ENCODE measurements at regions not wholly inside any gene's neighbourhood (a gene's known extent, or its start where the extent isn't known, plus 50 kb on each side); places are given as distances from the start of the nearest gene placed in this dataset.

DNA sequence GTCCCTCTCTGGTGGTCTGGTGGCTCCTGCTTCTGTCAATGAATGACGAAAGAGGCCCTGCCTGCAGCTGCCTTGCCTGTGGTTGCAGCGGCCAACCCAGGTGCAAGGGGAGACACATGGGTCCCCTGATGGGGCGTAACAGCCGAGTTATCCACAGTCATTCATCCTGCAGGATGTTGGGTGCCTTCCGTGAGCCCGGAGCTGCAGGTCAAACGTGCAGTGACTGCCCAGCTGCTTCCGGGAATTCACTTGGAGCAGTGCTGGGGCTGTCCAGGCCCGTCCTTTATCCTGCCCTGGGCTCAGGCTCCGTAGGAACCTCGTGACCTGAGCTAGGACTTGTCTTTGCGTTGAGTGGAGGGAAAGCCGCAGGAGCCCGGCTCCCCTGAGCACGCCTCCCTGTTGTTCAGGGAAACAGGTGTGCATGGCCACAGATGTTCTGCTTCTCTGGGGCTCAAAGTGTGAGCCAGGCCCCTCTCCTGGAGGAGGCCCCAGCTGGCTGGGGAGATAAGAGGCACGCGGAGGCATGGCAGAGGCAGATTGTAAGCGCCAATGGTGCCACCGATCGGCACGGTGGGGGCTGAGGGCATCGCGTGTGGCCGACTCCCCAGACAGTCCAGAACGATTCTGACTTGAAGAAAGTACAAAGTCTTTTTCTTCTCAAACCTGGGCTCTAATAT is 635.4 kb downstream of the BRD1 start:
- DNase-seq (ENCODE audit: low read depth), result no peak

DNA sequence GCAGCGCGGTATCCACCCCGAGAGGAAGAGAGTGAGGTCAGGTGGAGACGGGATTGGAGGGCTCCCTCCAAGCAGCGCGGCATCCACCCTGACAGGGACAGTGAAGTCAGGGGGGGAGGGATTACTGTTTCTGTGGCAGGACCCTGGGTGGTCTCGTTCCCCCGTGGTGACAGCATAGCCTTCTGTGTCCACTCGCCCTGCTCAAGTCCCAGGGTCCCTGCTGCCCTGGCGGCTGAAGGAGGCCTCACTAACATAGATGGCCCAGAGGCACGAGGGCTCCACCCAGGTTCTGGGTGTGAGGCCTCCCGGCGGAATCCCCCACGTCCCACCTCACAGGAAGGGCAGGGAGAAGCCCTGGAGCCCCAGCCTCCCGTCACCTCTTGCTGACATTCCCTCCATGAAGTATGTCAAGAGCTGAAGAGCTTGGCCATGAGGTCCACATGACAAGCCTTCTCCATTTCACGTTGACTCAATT is 636.1 kb downstream of the BRD1 start:
- DNase-seq (ENCODE audit: low read depth), result no peak

DNA sequence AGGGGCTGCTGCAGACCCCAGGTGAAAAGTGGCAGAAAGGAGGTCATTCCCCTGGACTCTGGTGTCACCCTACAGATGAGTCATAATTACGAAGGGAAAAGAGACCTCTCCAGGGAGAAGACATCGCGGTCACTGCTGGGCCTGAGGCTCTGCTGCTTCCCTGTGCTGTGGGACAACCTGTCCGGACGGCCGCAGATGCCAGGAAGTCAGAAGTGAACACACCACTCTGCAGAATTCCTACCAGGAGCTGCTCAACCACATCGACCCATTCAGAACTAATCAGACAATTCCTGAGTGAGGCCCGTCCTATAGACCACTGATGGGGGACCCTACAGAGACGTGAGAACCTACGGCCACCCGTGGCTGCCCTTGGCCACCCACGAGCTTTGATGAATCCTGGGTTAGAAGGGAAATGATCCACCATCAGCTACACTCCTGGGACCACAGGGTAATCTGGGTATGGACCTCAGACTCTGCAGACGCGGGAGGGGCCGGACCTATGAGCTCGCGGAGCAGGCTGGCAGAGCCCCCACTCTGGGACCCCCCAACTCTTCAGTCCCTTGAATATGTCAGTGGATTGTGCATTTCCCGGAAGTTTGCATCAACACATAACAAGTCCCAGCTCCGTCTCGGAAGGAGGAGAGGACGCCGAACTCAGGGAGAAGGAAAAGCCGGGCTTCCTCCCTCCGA is 636.7 kb downstream of the BRD1 start:
- DNase-seq (ENCODE audit: low read depth), result no peak

DNA sequence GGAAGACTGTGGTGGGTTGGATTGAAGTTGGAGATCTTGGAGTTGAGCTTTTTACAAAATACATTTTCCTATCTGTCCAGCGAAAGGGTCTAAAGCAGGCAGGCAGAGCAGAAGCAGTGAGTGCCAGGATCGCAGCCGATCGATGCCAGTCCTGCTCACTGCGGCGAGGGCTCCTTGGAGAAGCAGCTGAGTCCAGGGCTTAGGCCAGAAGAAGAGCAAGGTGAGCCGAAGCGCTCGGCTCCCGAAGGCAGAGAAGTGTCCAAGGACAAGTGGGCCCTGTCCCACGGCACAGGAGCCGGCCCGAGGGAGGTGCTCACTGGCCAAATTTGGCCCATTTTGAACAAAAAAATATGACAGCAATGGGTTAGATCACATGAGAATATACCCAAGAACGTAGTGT is 637.8 kb downstream of the BRD1 start:
- DNase-seq (ENCODE audit: low read depth), result no peak

DNA sequence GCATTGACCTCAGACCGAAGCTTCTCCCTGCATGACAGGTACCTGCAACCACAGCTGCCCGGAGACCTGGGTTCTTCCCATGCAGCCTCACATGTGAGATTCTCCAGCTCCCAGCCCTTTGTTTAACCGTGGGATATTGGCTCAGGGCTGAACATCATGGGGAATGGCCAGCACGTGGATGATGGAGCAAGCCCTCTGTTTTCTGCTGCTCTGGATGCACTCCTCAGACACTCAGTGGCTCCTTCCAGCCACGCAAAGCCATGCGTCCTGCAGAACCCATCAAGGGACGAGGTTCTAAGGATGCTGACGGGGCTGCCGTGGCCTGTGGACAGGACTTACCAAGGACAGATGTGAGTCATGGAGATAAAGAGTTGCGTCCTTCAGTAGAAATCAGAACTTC is 639.1 kb downstream of the BRD1 start:
- DNase-seq (ENCODE audit: low read depth), result no peak

DNA sequence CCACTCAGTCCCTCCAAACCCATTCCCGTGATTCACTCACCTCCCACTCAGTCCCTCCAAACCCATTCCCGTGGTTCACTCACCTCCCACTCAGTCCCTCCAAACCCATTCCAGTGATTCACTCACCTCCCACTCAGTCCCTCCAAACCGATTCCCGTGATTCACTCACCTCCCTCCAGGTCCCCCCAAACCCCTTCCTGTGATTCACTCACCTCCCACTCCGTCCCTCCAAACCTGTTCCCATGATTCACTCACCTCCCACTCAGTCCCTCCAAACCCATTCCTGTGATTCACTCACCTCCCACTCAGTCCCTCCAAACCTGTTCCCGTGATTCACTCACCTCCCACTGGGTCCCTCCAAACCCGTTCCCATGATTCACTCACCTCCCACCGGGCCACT is 639.6 kb downstream of the BRD1 start:
- DNase-seq (ENCODE audit: low read depth), result no peak

DNA sequence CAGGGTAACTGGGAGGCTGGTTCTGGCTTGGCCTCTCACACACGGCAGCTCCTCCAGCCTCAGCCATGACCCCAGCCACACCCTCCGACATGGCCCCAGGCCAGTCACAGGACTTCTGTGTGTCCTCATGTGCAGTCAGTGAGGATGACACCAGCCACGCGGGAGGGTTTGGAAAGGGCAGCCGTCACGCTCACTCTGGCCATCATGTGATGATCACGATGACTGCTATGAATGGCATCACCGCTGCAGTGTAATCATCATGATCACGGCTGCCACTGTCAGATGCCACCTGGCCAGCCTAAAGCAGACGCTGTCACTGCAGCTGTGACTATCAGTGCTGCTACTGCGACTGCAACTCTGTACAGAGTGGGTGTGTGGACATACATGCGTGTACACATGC is 640.9 kb downstream of the BRD1 start:
- DNase-seq (ENCODE audit: low read depth), result no peak

DNA sequence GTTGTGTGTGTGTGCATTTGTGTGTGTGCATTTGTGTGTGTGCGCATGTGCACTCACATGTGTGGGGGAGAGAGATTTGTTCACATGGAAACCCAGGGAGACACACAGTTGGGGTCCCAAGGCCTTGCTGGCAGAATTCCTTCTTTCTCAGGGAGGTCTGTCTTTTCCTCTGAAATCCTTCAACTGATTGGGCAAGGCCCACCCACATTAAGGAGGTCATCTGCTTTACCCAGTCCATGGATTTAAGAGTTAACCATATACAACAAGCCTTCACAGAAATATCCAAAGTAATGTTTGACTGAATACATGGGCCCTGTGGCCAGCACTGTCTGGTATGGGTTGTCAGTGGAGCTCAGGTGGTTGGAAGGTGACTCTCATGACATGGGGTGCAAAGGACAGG is 641.4 kb downstream of the BRD1 start:
- DNase-seq (ENCODE audit: low read depth), result no peak

DNA sequence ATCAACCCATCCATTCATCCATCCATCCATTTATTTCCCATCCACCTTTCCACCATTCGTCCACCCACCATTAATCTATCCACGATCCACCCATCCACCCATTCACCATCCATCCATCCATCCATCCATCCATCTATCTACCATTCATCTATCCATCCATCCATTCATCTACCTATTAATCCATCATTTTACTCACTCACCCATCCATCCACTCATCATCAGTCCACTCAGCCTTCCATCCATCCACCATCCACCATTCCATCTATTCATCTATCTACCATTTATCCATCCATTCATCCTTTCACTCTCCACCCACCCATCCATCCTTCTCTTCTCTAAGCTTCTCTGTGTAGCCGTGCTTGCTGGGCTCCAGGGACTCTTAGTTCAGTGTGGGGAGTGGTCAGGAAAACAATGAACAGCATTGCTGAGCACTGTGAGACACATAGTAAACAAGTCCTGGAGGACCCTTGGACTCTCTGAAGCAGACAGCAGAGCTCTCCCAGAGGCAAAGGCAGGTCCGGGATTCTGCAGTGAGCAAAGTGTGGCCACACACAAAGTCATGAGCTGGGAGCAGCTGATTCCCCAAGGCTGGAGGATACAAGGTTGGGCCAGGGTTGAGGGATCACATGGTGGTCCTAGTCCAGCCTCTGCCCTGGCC is 642.2 kb downstream of the BRD1 start:
- DNase-seq (ENCODE audit: low read depth), result no peak

DNA sequence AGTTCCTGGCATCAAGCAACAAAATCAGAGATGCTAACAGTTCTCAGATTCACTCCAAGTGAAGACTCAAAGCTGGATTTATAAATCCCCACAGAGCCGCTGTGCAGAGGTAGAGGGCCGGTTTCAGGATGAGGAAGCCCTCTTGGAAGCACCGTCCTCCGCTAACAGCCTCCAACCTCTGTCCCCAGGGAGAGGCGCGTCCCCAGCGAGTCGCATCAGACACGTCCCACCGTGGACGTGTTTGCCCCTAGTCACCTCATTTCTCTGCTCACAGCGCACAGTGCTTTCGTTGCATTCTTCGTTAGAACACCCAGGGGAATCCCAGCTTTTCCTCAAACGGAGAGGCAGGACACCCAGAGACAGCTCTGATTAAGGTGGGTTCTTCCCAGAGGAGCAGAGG is 642.9 kb downstream of the BRD1 start:
- no peak for DNase-seq (ENCODE audit: low read depth)

DNA sequence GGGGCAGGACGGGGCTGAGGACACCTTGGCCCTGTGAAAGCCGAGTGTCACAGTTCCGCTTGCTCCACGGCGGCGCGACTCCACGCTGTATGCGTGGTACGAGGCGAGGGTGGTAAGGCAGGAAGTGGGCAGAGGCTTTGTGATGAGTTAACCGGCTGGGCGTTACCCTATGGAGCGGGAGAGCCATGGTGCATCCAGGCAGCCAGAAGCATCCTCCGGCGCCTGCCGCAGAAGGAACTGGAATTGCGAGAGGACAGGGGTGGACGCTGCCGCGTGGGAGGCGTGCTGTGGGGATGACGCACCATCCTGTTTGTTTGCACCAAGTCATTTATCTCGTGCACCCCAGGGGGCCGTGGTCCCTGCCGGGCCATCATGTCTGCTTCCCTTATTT is 643.9 kb downstream of the BRD1 start:
- DNase-seq (ENCODE audit: low read depth), result no peak

DNA sequence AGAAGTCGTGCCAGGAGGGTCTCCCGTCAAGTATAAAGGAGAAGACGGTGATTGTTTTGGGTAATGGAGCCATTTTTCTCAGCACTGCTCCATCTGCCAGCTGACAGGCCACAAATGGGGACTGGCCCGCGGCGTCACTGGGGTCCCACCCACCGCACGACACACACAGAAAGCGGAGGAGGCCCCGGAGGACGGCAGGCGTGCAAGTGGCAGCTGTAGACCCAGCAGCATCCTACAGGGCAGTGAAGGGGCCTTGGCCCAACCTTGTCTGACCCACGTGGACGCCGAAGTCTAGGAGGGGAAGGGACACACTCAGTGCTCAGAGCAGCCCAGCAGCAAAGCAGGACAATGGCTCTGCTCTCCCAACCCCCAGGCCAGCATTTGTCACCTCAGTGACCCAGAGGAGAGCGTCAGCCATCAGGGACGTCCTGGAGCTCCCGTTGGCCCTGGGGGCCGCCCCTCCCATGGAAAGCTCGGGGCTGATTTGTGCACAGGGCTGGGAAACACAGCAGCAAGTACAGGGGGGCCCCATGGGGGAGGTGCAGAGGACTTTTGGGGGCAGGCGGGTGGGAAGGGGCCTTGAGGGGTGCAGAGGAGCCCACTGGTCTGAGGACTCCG is 644.4 kb downstream of the BRD1 start:
- DNase-seq (ENCODE audit: low read depth), result no peak

DNA sequence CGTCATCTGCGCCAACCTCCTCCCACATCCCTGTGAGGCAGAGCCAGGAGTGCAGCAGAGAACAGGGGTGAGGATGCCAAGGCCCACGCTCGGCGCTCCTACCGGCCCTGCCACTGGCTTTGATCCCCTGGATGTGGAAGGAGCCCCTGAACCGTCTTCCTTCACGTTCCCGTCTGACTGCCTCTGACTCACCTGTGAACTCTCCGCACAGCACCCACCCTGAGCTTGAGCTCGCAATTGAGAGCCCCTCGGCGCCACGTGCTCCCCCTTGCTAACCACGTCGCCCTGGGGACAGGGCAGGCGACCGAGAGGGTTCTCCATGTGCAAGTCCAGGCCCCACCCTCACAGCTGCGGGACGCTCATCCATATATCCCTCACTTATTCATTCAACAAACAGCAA is 645.3 kb downstream of the BRD1 start:
- no peak for DNase-seq (ENCODE audit: low read depth)

DNA sequence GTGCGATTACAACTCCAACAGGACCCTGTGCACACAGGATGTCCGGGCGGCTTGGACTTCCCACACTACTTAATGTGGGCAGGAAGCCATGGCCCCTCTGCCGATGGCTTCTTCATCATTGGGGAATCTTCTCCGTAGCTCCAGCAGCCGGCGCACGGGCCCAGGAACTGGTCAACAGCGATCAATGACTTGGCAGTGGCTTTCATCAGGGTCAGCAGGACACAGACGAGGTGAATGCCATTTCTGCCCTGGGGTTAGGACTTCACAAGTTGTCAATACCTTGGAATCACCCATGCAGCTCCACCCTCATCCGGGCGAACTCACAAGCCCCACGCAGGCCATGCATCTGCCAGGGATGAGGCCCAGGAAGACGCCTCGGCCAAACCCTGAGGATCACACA is 645.7 kb downstream of the BRD1 start:
- DNase-seq (ENCODE audit: low read depth), result no peak

DNA sequence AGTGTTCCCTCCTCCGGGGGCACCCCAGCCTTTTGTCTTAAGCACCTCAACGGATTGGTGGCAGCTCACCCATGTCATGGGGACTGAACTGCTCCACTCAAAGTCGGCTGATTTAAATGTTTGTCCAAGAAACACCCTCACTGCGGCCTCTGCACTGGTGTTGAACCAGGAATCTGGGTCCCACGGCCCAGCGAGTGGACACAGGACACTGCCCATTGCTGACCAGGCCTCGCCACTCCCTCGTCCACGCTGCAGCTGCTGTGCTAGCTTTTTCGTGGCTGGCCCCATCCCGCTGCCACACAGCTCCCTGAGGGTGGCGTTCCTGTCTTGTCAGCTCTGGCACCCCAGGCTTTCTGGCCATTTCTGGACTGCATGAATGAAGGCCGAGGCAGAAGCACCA is 646.2 kb downstream of the BRD1 start:
- no peak for DNase-seq (ENCODE audit: low read depth)

DNA sequence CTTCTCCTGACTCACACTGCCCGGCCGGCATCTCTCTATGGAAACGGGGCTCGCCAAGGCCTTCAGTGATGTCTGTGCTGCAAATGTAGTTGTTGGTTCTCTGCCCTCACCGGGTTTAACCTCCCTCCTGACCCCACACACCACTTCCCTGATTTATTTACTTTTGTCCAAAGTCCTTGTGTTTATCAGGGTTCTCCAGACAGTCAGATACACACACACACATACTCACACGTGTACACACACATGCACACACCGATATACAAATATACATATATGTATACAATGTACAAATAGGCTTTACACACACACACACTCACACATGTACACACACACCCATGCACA is 647.0 kb downstream of the BRD1 start:
- DNase-seq (ENCODE audit: low read depth), result no peak

DNA sequence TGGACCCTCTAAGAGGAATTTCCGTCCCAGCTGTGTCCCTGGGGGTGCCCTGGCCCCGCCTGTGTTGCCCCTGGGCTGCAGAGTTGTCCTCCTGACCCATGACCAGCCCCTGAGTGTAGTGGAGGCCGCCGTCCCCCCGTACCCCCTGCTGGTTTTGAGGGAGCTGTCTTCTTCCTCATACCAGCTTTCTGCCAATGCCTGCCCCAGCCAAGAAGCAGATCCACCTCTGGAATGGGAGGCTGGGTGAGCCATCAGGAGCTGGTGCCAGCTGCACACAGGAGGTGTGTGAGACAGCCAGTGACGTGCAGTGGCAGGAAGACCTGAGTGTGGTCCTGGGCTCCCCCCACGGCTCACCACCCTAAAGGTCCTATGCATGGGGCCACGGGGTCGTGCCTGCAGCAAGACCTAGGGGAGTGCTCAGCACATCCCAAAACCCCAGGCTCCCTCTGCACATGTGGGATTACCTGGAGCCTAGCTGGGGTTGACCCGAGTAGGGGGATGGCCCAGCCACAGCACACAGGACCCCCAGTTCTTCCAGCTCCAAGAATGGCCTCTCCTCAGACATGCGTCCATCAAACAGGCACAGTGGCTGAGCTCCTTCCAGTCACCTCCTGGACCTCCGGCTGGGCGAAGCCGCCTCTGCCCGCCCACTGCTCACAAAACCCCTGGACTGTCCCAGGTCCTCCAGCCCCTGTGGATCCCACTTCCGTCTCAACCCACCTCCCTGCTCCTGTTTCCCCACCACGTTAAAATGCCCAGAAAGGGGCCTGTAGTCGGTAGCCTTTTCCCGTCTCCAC is 647.6 kb downstream of the BRD1 start:
- no peak for DNase-seq (ENCODE audit: low read depth)

DNA sequence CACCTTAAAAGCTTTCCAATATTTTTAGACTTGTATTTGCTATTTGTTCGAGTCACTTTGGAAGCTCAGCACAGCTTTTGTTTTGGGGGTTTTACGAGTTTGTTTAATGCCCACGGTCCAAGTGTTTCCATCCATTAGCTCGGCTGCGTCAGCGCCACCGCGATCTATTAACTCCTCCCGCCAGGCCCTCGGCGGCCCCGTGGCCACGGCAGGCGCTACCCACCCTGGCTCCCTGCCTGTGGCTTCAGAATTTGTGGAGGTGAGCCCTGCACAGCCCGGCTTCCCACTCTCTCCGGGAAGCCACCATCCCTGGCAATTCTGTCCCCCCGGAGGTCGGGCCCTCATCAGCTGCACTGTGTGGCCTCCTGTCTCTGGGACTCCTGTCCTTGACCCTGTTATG is 648.5 kb downstream of the BRD1 start:
- DNase-seq (ENCODE audit: low read depth), result no peak

DNA sequence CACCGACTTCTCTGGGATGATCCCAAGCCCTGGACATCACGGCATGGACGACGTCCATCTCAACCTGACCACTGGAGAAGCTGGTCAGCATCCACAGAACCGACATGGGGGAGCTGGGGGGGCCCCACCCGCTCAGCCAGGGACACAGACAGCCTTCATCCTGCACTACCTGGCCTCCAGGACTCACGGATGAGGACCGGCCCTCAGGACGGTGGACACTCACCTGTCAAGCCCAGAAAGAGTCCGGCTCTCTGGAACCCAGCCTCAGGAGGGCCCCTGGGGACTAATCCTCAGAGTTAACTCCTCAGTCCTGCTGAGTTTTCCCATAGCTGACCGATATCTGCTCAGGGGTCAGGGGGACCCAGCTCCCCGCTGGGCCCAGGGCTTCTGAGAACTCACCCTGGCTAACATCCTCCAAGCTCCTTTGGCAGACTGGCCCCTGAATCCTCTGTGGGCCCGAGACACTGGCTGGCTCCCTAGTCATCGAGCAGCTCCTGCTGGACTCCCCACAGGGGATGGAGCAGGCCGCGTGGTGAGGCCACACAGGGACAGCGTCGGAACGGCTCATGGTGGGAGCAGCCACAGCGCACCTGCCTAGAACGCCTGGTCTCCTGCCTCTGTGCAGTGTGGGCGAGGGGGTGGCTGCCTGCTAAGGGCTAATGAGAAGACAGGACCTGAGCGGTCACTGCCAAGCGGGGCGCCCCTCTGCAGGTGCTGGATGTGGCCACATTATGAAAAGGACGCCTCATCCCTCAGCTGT is 649.2 kb downstream of the BRD1 start:
- DNase-seq (ENCODE audit: low read depth), result no peak

DNA sequence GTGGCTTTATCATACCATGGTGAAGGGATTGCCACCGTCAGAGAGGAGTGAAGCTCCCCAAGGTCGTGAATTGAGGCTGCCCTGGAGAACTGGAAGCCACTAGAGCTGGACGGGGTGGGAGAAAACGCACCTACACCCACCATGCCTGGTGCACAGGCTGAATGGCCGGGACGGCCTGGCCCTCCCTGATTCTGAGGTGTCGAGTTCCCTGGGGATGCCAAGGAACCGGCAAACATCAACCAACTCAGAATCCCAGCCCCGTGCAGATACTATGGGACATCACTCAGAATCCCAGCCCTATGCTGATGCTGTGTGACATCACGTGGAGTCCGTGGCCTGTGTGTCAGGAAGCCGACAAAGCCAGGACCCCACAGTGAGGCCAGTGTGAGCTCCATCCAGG is 650.0 kb downstream of the BRD1 start:
- no peak for DNase-seq (ENCODE audit: low read depth)

DNA sequence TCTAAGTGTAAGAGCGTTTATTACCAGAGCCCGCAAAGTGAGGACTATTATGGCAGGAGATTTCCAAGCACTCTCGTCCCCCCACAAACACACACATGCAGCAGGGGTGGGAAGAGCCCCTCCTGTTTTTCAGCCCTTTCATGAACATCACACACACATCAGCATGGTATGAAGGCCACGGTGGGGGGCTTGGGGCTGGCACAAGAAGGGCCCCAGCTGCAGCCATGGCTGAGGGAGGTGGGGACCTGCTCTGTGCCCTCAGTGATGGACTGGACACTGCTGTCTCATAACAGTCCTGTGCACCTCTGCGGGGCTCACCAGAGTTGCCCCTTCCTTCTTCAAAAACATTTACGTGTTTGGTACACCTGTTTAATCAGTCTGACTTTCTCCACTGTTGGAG is 650.7 kb downstream of the BRD1 start:
- DNase-seq (ENCODE audit: low read depth), result no peak

DNA sequence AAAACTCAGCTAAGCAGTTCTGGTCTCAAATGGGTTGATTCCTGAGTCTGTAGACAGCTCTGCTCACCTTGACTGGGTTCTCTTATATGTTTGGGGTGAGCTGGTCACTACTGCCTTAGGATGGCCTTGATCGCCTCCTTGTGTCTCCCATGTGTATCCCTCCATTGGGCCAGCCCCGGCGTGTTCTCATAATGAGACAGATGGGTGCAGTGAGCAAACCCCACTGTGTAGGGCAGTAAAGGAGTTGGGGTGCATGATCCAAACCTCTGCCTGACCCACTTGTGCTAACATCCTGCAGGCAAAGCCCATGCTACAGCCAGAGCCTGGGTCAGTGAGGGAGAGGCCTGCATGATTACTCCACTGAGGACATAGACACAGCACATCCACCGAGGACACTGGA is 657.6 kb downstream of the BRD1 start:
- DNase-seq (ENCODE audit: low read depth), result no peak

Data from stimulated activated CD8-positive, alpha-beta memory T cell treated with anti-CD3 and anti-CD28 coated beads, Interleukin-12 subunit alpha, Interleukin-12 subunit beta, amount 100 ng/mL, for 4 hours (primary cell).